ENCODE measurements at regions not wholly inside any gene's neighbourhood (a gene's known extent, or its start where the extent isn't known, plus 50 kb on each side); places are given as distances from the start of the nearest gene placed in this dataset.

DNA sequence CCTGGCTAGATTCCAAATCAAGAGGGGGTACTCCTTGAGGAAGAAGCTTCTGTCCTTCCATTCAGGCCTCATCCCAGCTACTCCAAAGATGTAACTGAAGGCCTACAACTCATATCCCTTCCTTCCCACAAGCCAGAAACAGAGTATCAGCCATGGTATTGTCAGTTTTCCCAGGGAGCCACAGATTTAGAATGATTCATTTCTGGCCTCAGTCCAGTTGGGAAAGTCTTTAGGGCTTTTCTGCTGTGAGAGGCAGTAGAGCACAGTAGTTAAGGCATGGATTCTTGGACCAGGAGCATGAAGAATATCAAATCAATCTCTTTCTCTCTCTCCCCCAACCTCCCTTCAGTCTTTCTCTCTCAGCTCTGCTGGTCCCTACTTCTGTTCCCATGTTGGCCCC, 505.0 kb downstream of the BCOR start:
- no peak for DNase-seq (ENCODE audit: low read depth, low spot score)

DNA sequence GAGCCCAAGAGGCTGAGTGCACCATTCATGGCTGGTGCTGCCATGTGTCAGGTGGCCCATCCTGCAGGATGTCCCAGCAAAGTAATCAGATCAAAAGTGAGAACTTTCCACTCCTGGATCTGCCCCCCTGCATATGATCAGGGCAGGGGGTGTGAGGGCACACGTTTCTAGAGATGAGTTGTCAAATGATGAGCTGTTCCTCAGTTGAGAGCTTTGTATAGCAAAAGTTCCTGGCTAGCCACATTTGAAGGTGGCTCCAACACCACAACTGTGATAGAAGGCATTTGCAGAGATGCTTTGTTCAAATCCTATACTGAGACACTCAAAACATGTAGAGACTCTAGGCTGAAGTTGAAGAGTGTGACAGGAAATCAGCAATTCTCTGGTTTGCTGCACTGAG, 501.8 kb downstream of the BCOR start:
- no peak for DNase-seq (ENCODE audit: low read depth, low spot score)

GRCh38 chrX:39596437-39596836, 501.3 kb downstream of the BCOR start:
- DNase-seq (ENCODE audit: low read depth, low spot score): no peak

- no peak for DNase-seq (ENCODE audit: low read depth, low spot score)
Observed at GRCh38 chrX:39599339-39599738, 498.4 kb downstream of the BCOR start.

GRCh38 chrX:39600222-39600621, 497.5 kb downstream of the BCOR start:
- DNase-seq (ENCODE audit: low read depth, low spot score): no peak

DNA sequence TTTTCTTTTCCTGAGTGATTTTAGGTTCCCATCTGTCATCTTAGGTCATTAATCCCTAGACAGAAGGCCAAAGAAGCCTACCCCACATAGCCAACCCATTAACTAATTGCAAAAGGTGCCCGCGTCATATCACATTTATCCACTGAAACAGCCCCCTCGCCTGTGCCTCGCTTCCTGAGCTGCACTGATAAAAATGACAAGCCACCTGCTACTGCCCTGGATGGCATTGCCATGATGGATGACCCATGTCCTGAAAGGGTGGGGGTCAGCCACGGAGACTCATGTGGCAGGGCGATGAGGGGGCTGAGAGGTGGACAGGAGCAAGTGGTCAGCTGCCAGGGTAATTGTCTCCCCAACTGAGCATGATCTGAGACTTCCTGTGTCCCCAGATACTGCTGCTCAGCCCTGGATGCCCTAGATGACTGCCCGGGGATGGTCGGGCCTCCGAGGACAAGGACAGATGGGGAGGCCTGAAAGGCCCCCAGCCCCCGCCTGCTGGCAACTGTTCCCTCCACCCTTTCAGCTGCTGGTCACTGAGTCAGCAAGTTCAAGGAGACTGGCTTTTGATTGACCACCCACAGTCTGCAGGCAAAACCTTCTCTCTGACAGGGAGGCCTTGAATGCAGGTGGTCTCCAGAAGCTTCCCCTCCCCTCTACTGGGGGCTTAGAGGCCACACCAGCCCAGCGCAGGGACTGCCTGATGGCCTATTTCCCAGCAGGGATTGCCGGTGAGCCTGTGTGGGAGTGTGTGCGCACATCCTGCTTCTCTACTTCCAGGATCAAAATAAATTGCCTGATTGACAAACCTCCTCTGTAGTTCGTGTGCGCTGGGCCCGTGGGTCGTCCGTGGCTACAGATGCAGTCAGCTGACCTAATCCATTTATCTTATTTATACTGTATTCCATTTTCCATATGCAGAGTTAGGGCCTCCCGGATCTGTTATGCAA, 496.3 kb downstream of the BCOR start:
- no peak for DNase-seq (ENCODE audit: low read depth, low spot score)

- DNase-seq (ENCODE audit: low read depth, low spot score): no peak
Observed at GRCh38 chrX:39602195-39602594, 495.6 kb downstream of the BCOR start.

DNA sequence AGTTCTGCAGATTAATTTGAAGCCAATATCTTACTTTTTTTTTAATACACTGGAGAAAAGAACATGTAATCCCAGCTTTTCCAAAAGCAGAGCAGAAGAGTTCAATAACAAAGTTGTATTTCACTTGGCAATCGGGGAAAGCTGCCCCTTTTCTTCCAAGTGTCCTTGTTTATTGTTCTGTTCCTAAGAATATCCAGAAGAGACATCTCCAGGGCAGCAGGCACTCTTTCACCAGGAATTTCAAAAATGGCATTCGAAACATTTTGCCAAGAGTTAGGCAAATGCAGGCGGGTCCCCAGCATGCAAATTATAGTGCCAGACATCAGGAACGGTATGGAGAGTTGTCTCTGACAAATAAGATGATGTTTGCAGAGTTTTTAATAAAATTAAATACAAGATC, 494.5 kb downstream of the BCOR start:
- no peak for DNase-seq (ENCODE audit: low read depth, low spot score)

- DNase-seq (ENCODE audit: low read depth, low spot score): no peak
Observed at GRCh38 chrX:39605183-39605582, 492.6 kb downstream of the BCOR start.

- no peak for DNase-seq (ENCODE audit: low read depth, low spot score)
Observed at GRCh38 chrX:39605866-39606265, 491.9 kb downstream of the BCOR start.

DNA sequence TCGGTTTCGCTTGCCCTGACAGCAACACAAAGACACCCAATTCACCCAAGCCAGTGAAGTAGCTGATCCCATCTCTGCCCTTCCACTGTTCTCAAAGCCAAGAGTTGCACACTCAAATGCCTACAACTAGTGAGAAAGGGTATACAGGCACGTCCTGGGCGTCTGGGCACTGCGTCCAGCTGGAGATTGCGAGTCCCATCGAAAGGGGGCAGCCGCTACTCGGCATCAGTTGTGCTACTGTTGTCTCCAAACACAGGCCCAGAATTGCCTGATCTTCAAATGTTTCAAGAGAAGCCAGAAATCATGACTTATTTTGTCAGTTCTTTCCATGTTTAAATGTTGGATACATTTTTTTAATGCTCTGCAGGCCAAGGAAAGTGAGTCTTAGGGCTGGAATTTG, 487.8 kb downstream of the BCOR start:
- DNase-seq (ENCODE audit: low read depth, low spot score): no peak

- no peak for DNase-seq (ENCODE audit: low read depth, low spot score)
Observed at GRCh38 chrX:39611468-39611867, 486.3 kb downstream of the BCOR start.

DNA sequence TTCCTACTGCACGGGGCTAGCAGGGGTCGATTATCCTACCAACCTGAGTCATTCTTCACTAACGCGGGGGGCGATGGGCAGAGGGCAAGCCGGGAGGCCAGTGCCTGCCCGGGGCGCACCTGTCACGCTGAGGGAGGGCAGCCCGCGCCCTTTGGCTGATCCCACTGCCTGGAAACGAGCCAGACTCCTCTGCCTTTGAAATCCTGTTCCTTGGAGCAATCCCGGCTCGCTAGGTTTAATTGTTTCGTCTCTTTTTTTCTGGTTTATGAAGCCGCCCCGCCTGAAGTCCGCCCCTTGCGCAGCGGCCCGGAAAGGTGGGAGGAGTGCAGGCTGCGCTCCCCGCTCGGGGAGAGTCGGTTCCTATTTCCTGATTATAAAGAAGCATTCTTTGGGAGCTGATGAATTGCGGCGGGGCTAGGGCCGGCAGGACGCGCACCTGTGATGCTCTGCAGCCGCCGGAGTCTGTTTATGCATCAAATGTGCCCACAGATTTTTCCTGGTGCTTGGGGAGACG, 484.2 kb downstream of the BCOR start:
- DNase-seq (ENCODE audit: low read depth, low spot score): no peak

- DNase-seq (ENCODE audit: low read depth, low spot score): no peak
Observed at GRCh38 chrX:39613997-39614679, 483.6 kb downstream of the BCOR start.

DNA sequence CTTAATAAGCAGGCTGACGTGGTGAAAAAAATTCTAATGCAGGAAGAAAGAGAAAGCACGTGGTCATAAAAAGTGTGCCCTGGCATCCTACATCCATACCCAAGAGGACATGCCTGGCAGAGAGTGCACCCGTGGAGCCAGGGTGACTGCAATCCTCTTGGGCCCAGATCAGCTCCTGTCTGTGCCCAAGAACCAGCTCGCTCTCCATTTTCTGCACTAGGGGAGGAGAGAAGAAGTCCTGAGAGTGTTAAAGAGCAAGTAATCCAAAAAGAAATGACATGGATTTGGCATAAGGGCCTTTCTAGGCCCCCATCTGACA, 483.1 kb downstream of the BCOR start:
- DNase-seq (ENCODE audit: low read depth, low spot score): no peak

GRCh38 chrX:39616098-39616729, 481.5 kb downstream of the BCOR start:
- no peak for DNase-seq (ENCODE audit: low read depth, low spot score)

GRCh38 chrX:39616731-39617130, 481.0 kb downstream of the BCOR start:
- no peak for DNase-seq (ENCODE audit: low read depth, low spot score)

DNA sequence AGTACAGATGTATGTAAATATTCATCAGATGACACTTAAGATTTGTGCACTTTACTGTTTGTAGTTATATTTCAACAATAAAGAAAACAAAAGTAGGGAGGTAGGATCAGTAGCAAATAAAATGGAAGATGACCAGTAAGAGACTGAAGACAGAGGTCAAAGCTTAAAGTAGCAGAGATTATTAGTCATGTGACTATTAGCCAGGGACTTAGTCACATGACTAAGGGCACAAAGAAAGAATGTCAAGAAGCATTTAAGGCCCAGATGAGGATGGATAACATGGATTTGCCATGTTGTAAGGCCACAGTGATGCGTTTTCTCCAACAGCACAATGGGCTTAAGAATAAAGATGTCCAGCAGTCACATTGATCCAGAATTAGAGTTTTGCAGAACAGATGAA, 479.6 kb downstream of the BCOR start:
- no peak for DNase-seq (ENCODE audit: low read depth, low spot score)

DNA sequence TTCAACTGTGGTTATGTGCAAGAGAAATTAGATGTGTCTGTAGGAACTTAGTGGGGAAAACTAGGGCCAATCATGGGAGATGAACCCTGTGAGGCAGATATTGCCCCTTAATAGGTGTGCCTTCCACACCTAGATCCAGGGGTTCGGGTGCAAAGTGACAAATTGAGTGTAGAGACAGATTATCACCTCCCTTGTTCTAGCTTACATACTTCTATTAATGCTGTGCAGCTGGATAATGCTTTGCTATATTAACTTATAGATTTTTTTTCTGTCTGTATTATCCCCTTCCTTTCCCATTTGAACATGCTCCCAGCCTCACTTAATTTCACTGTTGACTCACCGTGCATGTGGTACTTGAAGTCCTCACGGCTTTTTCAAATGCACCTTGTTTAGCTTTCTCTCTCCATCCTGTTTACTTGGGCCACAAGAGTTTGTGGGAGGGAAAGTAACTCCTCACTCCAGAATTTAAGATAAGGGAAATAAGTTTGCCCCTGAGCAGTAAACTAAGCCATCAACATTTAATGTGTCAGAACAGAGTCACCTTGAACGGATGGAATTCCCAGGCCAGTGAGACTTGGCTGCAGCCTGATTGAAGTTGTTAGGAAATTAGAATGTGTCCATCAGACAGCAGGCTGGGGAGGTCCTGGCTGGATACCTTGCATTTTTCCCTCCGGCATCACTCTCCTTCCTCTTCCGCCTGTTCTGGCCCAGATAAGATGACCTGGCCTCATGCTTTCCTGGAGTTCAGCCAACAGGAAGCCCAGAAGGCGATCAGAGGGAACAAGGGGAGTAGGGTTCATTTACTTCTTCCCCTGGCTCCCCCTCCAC, 478.4 kb downstream of the BCOR start:
- DNase-seq (ENCODE audit: low read depth, low spot score): no peak

DNA sequence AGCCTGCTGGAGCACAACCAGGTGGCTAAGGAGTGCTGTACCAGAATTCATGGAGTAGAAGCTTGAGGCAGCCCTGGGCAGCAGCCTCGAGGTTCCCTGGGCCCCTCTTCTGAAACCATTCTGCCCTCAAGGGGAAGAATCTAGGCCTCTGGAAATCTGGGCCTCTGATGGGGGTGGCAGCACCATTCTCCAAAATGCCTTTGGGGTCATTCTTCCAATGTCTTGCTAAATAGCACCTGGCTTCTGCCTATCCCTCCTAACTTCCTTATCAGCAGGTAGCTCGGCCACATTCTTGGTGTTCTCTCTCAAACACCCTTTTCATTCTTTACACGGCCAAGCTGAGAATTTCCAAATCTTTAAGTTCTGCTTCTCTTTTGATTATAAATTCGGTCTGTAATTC, 473.6 kb downstream of the BCOR start:
- DNase-seq (ENCODE audit: low read depth, low spot score): no peak

- DNase-seq (ENCODE audit: low read depth, low spot score): no peak
Observed at GRCh38 chrX:39625810-39626209, 471.9 kb downstream of the BCOR start.

GRCh38 chrX:39626749-39627148, 471.0 kb downstream of the BCOR start:
- DNase-seq (ENCODE audit: low read depth, low spot score): no peak

Measured in brain pericyte (primary cell).